Liver (tissue), 8 donors: ENCODE measurements at regions not wholly inside any gene's neighbourhood (a gene's known extent, or its start where the extent isn't known, plus 50 kb on each side); places are given as distances from the start of the nearest gene placed in this dataset.

Experiments used
- DNase-seq: peaks from one replicate; pipeline ENCODE4 v3.0.0-alpha.2; 2017; ENCODE audit warnings: low spot score
- H3K27ac ChIP-seq, 2 donors: one replicate each; pipeline ENCODE4 v1.7.0; 2013; ENCODE audit warnings: inconsistent platforms in 2 of 2, low read length in 2 of 2, control low read depth in 1 of 2, low read depth in 1 of 2, mild to moderate bottlenecking in 1 of 2
- H3K27me3 ChIP-seq, 4 donors: one replicate each; pipeline versions ENCODE4 v1.6.1 to v1.7.0; 2013; ENCODE audit warnings: low read length in 3 of 4, inconsistent platforms in 1 of 4, mild to moderate bottlenecking in 1 of 4, moderate library complexity in 1 of 4; ENCODE audit not compliant: control insufficient read depth in 4 of 4, insufficient read depth in 4 of 4
- H3K36me3 ChIP-seq, 4 donors: one replicate each; pipeline versions ENCODE4 v1.6.1 to v1.7.0; 2013; ENCODE audit warnings: low read length in 3 of 4, mild to moderate bottlenecking in 3 of 4, low read depth in 1 of 4, moderate library complexity in 1 of 4; ENCODE audit not compliant: control insufficient read depth in 4 of 4, insufficient read depth in 3 of 4
- H3K4me1 ChIP-seq, 4 donors: one replicate each; pipeline versions ENCODE4 v1.6.1 to v1.7.0; 2013; ENCODE audit warnings: low read length in 3 of 4, mild to moderate bottlenecking in 3 of 4, moderate library complexity in 1 of 4; ENCODE audit not compliant: control insufficient read depth in 4 of 4, insufficient read depth in 4 of 4
- H3K4me3 ChIP-seq, 3 donors: one replicate each; pipeline versions ENCODE4 v1.6.1 to v1.7.0; 2013; ENCODE audit warnings: low read length in 3 of 3, control low read depth in 1 of 3, low read depth in 1 of 3, mild to moderate bottlenecking in 1 of 3
- H3K9ac ChIP-seq, 2 donors: one replicate each; pipeline ENCODE4 v1.7.0; 2013; ENCODE audit warnings: low read length in 2 of 2, mild to moderate bottlenecking in 2 of 2, moderate library complexity in 2 of 2, control low read depth in 1 of 2, low read depth in 1 of 2
- H3K9me3 ChIP-seq, 4 donors: one replicate each; pipeline versions ENCODE4 v1.6.1 to v1.7.0; 2013; ENCODE audit warnings: low read length in 3 of 4; ENCODE audit not compliant: control insufficient read depth in 4 of 4
- ATF3 ChIP-seq: IDR thresholded peaks from 2 replicates; pipeline ENCODE4 v1.6.1; 2016; ENCODE audit warnings: antibody characterized with exemption
- CTCF ChIP-seq: fragments of 150-350 bp; IDR thresholded peaks from 2 replicates; pipeline ENCODE4 v1.5.1; 2017; ENCODE audit warnings: improper control_type of control experiment, low read depth, low read length; ENCODE audit not compliant: missing input control
- EGR1 ChIP-seq, 2 donors: IDR thresholded peaks; 2 replicates each; pipeline ENCODE4 v1.6.1; 2016 to 2018; ENCODE audit warnings: antibody characterized with exemption in 2 of 2, low read depth in 2 of 2
- FOXA1 ChIP-seq: IDR thresholded peaks from 2 replicates; pipeline ENCODE4 v1.6.1; 2016; ENCODE audit warnings: antibody characterized with exemption
- FOXA2 ChIP-seq: IDR thresholded peaks from 2 replicates; pipeline ENCODE4 v1.6.1; 2016; ENCODE audit warnings: antibody characterized with exemption
- GABPA ChIP-seq, 2 donors: IDR thresholded peaks in 1 of 2; conservative IDR thresholded peaks in 1 of 2; 2 replicates each; pipeline ENCODE4 v1.6.1; 2016; ENCODE audit warnings: antibody characterized with exemption in 2 of 2, mild to moderate bottlenecking in 1 of 2, moderate library complexity in 1 of 2
- HNF4A ChIP-seq, 2 donors: conservative IDR thresholded peaks; 2 replicates each; pipeline ENCODE4 v1.6.1; 2016; ENCODE audit warnings: antibody characterized with exemption in 2 of 2, mild to moderate bottlenecking in 2 of 2
- HNF4G ChIP-seq: IDR thresholded peaks from 2 replicates; pipeline ENCODE4 v1.6.1; 2016; ENCODE audit warnings: antibody characterized with exemption
- JUND ChIP-seq, 2 donors: IDR thresholded peaks; 2 replicates each; pipeline ENCODE4 v1.6.1; 2016; ENCODE audit warnings: antibody characterized with exemption in 2 of 2
- MAX ChIP-seq: IDR thresholded peaks from 2 replicates; pipeline ENCODE4 v1.6.1; 2016; ENCODE audit warnings: antibody characterized with exemption
- NR2F2 ChIP-seq: IDR thresholded peaks from 2 replicates; pipeline ENCODE4 v1.6.1; 2016; ENCODE audit warnings: antibody characterized with exemption
- RAD21 ChIP-seq, 2 donors: IDR thresholded peaks; 2 replicates each; pipeline ENCODE4 v1.6.1; 2016; ENCODE audit warnings: antibody characterized with exemption in 2 of 2, mild to moderate bottlenecking in 2 of 2
- REST ChIP-seq: IDR thresholded peaks from 2 replicates; pipeline ENCODE4 v1.6.1; 2016; ENCODE audit warnings: antibody characterized with exemption, mild to moderate bottlenecking
- RXRA ChIP-seq, 2 donors: IDR thresholded peaks; 2 replicates each; pipeline ENCODE4 v1.6.1; 2017 to 2018; ENCODE audit warnings: antibody characterized with exemption in 2 of 2, mild to moderate bottlenecking in 1 of 2
- SP1 ChIP-seq: IDR thresholded peaks from 2 replicates; pipeline ENCODE4 v1.6.1; 2018; ENCODE audit warnings: antibody characterized with exemption, mild to moderate bottlenecking
- TAF1 ChIP-seq: conservative IDR thresholded peaks from 2 replicates; pipeline ENCODE4 v1.6.1; 2016; ENCODE audit warnings: antibody characterized with exemption, mild to moderate bottlenecking
- YY1 ChIP-seq: IDR thresholded peaks from 2 replicates; pipeline ENCODE4 v1.6.1; 2016; ENCODE audit warnings: antibody characterized with exemption, mild to moderate bottlenecking
- ZBTB33 ChIP-seq: IDR thresholded peaks from 2 replicates; pipeline ENCODE4 v1.6.1; 2016; ENCODE audit warnings: antibody characterized with exemption
- WGBS: extraction: QIAGEN DNeasy Blood & Tissue Kit; methylation state at CpG from one replicate; pipeline ENCODE4 v1.1.7; 2013; 5-methylcytosine and 5-hydroxymethylcytosine counted together
- donor health status: healthy.
- donor health status: healthy.
- donor health status: healthy.
- donor health status: healthy.
- donor health status: healthy.

GRCh38 chr16:79747688-79748087 lies 147.2 kb upstream of the MAF start:
- Histone ChIP-seq H3K9me3 (no peaks in the 10 kb centered on the region), H3K27me3 (no peaks in the 10 kb centered on the region), H3K27ac (no peak overlapping the region), H3K4me1 (no peaks in the 10 kb centered on the region), H3K9ac (no peak overlapping the region), H3K4me3 (no peak overlapping the region), H3K36me3 (peaks cover 0 to 3% (median 0%) of the 10 kb centered on the region in 4 donors)
- 93% methylated on average over 6 of the region's 6 CpGs for WGBS
- no peak for TF ChIP-seq GABPA (IDR thresholded peaks at IDR 0.05 in 1 of 2, conservative IDR thresholded peaks at IDR 0.05 in 1 of 2)
- DNase-seq, result no peak

- H3K27me3 ChIP-seq, result no peaks in the 10 kb centered on the region
- H3K9me3 ChIP-seq, result no peaks in the 10 kb centered on the region
- no peak overlapping the region for H3K4me3 ChIP-seq
- no peak for DNase-seq
- H3K27ac ChIP-seq, result peak overlapping the region; percentile 16 to 69
- TF ChIP-seq YY1, result peak; percentile 53
- no peak for TF ChIP-seq CTCF
- TF ChIP-seq RAD21 (IDR thresholded peaks at IDR 0.05), result peak; percentile 39 to 48
- TF ChIP-seq TAF1, result no peak
- TF ChIP-seq GABPA (IDR thresholded peaks at IDR 0.05 in 1 of 2, conservative IDR thresholded peaks at IDR 0.05 in 1 of 2), result no peak
- no peak for TF ChIP-seq NR2F2
- TF ChIP-seq EGR1 (IDR thresholded peaks at IDR 0.05; ENCODE audit: low read depth in 2 of 2), result no peak
- peak; percentile 64 for TF ChIP-seq HNF4G
- peak; percentile 11 for TF ChIP-seq FOXA2
- peak; percentile 26 for TF ChIP-seq FOXA1
- peak in 1 of 2 donors; percentile 55 for TF ChIP-seq JUND (IDR thresholded peaks at IDR 0.05)
- TF ChIP-seq REST, result peak; percentile 52
- TF ChIP-seq ATF3, result no peak
- peak; percentile 80 for TF ChIP-seq SP1
- TF ChIP-seq RXRA (IDR thresholded peaks at IDR 0.05), result peak; percentile 67 to 87
- peak; percentile 37 for TF ChIP-seq ZBTB33
- peak; percentile 86 to 94 for TF ChIP-seq HNF4A (conservative IDR thresholded peaks at IDR 0.05)
- TF ChIP-seq MAX, result peak; percentile 70
- H3K36me3 ChIP-seq, result no peaks in the 10 kb centered on the region
- WGBS, result 44% methylated on average over 5 of the region's 5 CpGs
- H3K9ac ChIP-seq, result no peak overlapping the region
- H3K4me1 ChIP-seq, result peaks cover 0 to 8% (median 3%) of the 10 kb centered on the region in 4 donors
Observed at GRCh38 chr16:79740252-79740651, 139.7 kb upstream of the MAF start.
